HEK293T (cell line): ENCODE measurements at regions not wholly inside any gene's neighbourhood (a gene's known extent, or its start where the extent isn't known, plus 50 kb on each side); places are given as distances from the start of the nearest gene placed in this dataset.

ENCODE experiments used
- CTCF ChIA-PET: fragments of 350-600 bp; formaldehyde crosslinking; extraction: SDS; loops from one replicate; lab custom pipeline; 2021; ENCODE audit warnings: antibody characterized with exemption, inconsistent platforms; lab: Yijun Ruan, JAX
- POLR2A ChIA-PET: fragments of 350-600 bp; formaldehyde crosslinking; extraction: SDS; loops from one replicate; lab custom pipeline; 2020; ENCODE audit warnings: antibody characterized with exemption, inconsistent platforms; lab: Yijun Ruan, JAX
- DNase-seq: peaks from one replicate; pipeline ENCODE4 v3.0.0; 2012; ENCODE audit warnings: mixed read lengths; ENCODE audit errors: extremely low spot score
- ARNT ChIP-seq: fragments of 450-650 bp; IDR thresholded peaks from 2 replicates; pipeline ENCODE4 v1.6.1; 2017; ENCODE audit warnings: mild to moderate bottlenecking
- BHLHE40 ChIP-seq: fragments of 450-650 bp; IDR thresholded peaks from 2 replicates; pipeline ENCODE4 v1.6.1; 2016; ENCODE audit warnings: mild to moderate bottlenecking, moderate library complexity, borderline replicate concordance
- CTBP1 ChIP-seq: fragments of 450-650 bp; IDR thresholded peaks from 2 replicates; pipeline ENCODE4 v1.6.1; 2016; ENCODE audit warnings: borderline replicate concordance
- ELF4 ChIP-seq: fragments of 450-650 bp; IDR thresholded peaks from 2 replicates; pipeline ENCODE4 v1.6.1; 2017; ENCODE audit warnings: antibody characterized with exemption
- FOXA1 ChIP-seq: fragments of 450-650 bp; IDR thresholded peaks from 2 replicates; pipeline ENCODE4 v1.6.1; 2016; ENCODE audit warnings: mild to moderate bottlenecking
- FOXK2 ChIP-seq: fragments of 450-650 bp; IDR thresholded peaks from 2 replicates; pipeline ENCODE4 v1.6.1; 2016; ENCODE audit warnings: mild to moderate bottlenecking
- FOXM1 ChIP-seq: fragments of 450-650 bp; IDR thresholded peaks from 2 replicates; pipeline ENCODE4 v1.6.1; 2017; ENCODE audit warnings: mild to moderate bottlenecking, borderline replicate concordance
- HDGF ChIP-seq: fragments of 450-650 bp; IDR thresholded peaks from 2 replicates; pipeline ENCODE4 v1.6.1; 2017; ENCODE audit warnings: antibody characterized with exemption, borderline replicate concordance
- L3MBTL2 ChIP-seq: fragments of 450-650 bp; conservative IDR thresholded peaks from 2 replicates; pipeline ENCODE4 v1.6.1; 2016; ENCODE audit warnings: mild to moderate bottlenecking
- LEF1 ChIP-seq: fragments of 450-650 bp; IDR thresholded peaks from 2 replicates; pipeline ENCODE4 v1.6.1; 2017; ENCODE audit warnings: mild to moderate bottlenecking, borderline replicate concordance
- NFRKB ChIP-seq: fragments of 450-650 bp; IDR thresholded peaks from 2 replicates; pipeline ENCODE4 v1.6.1; 2016; ENCODE audit warnings: mild to moderate bottlenecking, moderate library complexity
- PKNOX1 ChIP-seq: fragments of 450-650 bp; IDR thresholded peaks from 2 replicates; pipeline ENCODE4 v1.6.1; 2016
- SP1 ChIP-seq: fragments of 450-650 bp; IDR thresholded peaks from 2 replicates; pipeline ENCODE4 v1.6.1; 2017
- SUZ12 ChIP-seq: fragments of 450-650 bp; IDR thresholded peaks from 2 replicates; pipeline ENCODE4 v1.6.1; 2016; ENCODE audit warnings: mild to moderate bottlenecking
- TARDBP ChIP-seq: fragments of 450-650 bp; IDR thresholded peaks from 2 replicates; pipeline ENCODE4 v1.6.1; 2016
- ZNF384 ChIP-seq: fragments of 450-650 bp; IDR thresholded peaks from 2 replicates; pipeline ENCODE4 v1.6.1; 2016

- no peak for DNase-seq
- CTCF ChIA-PET, result no interaction called here
- TF ChIP-seq SUZ12 (no peak), HDGF (no peak), CTBP1 (no peak), FOXM1 (no peak), L3MBTL2 (no peak), FOXK2 (no peak), ARNT (no peak), NFRKB (no peak), SP1 (no peak), ELF4 (no peak), BHLHE40 (no peak), FOXA1 (no peak)
- POLR2A ChIA-PET, result no interaction called here
These were observed 672.3 kb upstream of the REG3G start for GRCh38 chr2:78353168-78353567.

- DNase-seq, result no peak
- POLR2A ChIA-PET, result no interaction called here
- CTCF ChIA-PET, result no interaction called here
- no peak for TF ChIP-seq ARNT
- TF ChIP-seq NFRKB, result no peak
- no peak for TF ChIP-seq SP1
- TF ChIP-seq ELF4, result no peak
- no peak for TF ChIP-seq ZNF384
- TF ChIP-seq CTBP1, result no peak
- TF ChIP-seq TARDBP, result no peak
- no peak for TF ChIP-seq BHLHE40
These were observed 669.5 kb upstream of the REG3G start for GRCh38 chr2:78355967-78356366.

- ChIA-PET CTCF (no interaction called here), POLR2A (no interaction called here)
- TF ChIP-seq SP1 (no peak), FOXM1 (no peak), BHLHE40 (no peak), L3MBTL2 (no peak), CTBP1 (no peak), TARDBP (no peak), LEF1 (no peak), ZNF384 (no peak), SUZ12 (no peak), ELF4 (no peak), HDGF (no peak), PKNOX1 (no peak), ARNT (no peak), NFRKB (no peak)
- DNase-seq, result no peak
These were observed 641.9 kb upstream of the REG3G start for GRCh38 chr2:78383576-78383975.

DNA sequence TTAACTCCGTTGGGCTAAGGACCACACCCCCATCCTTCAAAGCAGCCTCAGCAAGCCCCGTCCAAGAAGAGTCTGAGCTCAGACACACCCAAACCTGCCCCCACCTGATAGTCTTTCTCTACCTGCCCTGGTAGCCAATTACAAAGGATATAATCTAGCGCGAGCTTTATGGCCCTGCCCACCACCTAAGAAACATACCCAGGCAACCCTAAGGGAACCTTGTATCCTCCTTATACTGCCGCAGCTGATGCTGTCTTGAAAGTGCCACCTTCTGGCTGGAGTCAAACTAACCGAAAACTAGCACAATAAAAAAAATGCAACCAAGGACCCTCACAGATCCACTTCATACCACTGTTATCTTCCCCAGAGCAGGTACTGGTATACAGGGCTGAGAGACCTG, 628.3 kb upstream of the REG3G start:
- no peak for TF ChIP-seq ELF4
- TF ChIP-seq ZNF384, result no peak
- TF ChIP-seq SP1, result no peak
- TF ChIP-seq CTBP1, result no peak
- ChIA-PET CTCF (no interaction called here), POLR2A (no interaction called here)
- DNase-seq, result no peak

- POLR2A ChIA-PET, result no interaction called here
- CTCF ChIA-PET, result no interaction called here
- no peak for TF ChIP-seq ARNT
- TF ChIP-seq FOXM1, result no peak
- no peak for TF ChIP-seq PKNOX1
- TF ChIP-seq FOXA1, result no peak
- no peak for TF ChIP-seq LEF1
- no peak for TF ChIP-seq TARDBP
- TF ChIP-seq FOXK2, result no peak
- TF ChIP-seq HDGF, result no peak
- TF ChIP-seq CTBP1, result no peak
- no peak for TF ChIP-seq SP1
- no peak for TF ChIP-seq SUZ12
- no peak for TF ChIP-seq NFRKB
- no peak for DNase-seq
These were observed 617.3 kb upstream of the REG3G start for GRCh38 chr2:78407960-78408794.

GRCh38 chr2:78408795-78409118, 616.7 kb upstream of the REG3G start:
- ChIA-PET CTCF (no interaction called here), POLR2A (no interaction called here)
- TF ChIP-seq HDGF, result no peak
- no peak for TF ChIP-seq CTBP1
- no peak for TF ChIP-seq TARDBP
- TF ChIP-seq LEF1, result no peak
- TF ChIP-seq FOXK2, result no peak
- TF ChIP-seq SUZ12, result no peak
- TF ChIP-seq L3MBTL2, result no peak
- no peak for TF ChIP-seq PKNOX1
- TF ChIP-seq SP1, result no peak
- TF ChIP-seq NFRKB, result no peak
- no peak for TF ChIP-seq ZNF384
- TF ChIP-seq BHLHE40, result no peak
- no peak for DNase-seq

GRCh38 chr2:78411303-78411702, 614.2 kb upstream of the REG3G start:
- ChIA-PET POLR2A (no interaction called here), CTCF (no interaction called here)
- DNase-seq, result no peak
- TF ChIP-seq FOXK2 (no peak), CTBP1 (no peak), LEF1 (no peak), ARNT (no peak), SP1 (no peak), L3MBTL2 (no peak), HDGF (no peak), TARDBP (no peak), FOXM1 (no peak), NFRKB (no peak)
